ENCODE measurements at regions not wholly inside any gene's neighbourhood (a gene's known extent, or its start where the extent isn't known, plus 50 kb on each side); places are given as distances from the start of the nearest gene placed in this dataset.

- TF ChIP-seq, protein P1, sequence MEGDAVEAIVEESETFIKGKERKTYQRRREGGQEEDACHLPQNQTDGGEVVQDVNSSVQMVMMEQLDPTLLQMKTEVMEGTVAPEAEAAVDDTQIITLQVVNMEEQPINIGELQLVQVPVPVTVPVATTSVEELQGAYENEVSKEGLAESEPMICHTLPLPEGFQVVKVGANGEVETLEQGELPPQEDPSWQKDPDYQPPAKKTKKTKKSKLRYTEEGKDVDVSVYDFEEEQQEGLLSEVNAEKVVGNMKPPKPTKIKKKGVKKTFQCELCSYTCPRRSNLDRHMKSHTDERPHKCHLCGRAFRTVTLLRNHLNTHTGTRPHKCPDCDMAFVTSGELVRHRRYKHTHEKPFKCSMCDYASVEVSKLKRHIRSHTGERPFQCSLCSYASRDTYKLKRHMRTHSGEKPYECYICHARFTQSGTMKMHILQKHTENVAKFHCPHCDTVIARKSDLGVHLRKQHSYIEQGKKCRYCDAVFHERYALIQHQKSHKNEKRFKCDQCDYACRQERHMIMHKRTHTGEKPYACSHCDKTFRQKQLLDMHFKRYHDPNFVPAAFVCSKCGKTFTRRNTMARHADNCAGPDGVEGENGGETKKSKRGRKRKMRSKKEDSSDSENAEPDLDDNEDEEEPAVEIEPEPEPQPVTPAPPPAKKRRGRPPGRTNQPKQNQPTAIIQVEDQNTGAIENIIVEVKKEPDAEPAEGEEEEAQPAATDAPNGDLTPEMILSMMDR (IDR thresholded peaks at IDR 0.05) = no peak
- TF ChIP-seq EP300 (IDR thresholded peaks at IDR 0.05) (no peak), POLR2A (IDR thresholded peaks at IDR 0.05) (no peak)
Measured at GRCh38 chr1:87612956-87613355, 284.3 kb downstream of the LMO4 start.
